CD4-positive, alpha-beta T cell (primary cell): ENCODE measurements at regions not wholly inside any gene's neighbourhood (a gene's known extent, or its start where the extent isn't known, plus 50 kb on each side); places are given as distances from the start of the nearest gene placed in this dataset.

Source experiments
- ATAC-seq: fragments of 200-7000 bp; cut with Tn5 transposase; one replicate; pipeline ENCODE4 v1.10.0; 2022; ENCODE audit warnings: mild to moderate bottlenecking; ENCODE audit not compliant: poor library complexity
- CTCF ChIA-PET: fragments of 350-600 bp; sonication (Branson Sonifier 250); formaldehyde crosslinking; loops from one replicate; lab custom pipeline; 2021; ENCODE audit warnings: antibody characterized with exemption, inconsistent platforms; lab: Charles Lee
- POLR2A ChIA-PET: fragments of 350-600 bp; sonication (Branson Sonifier 250); formaldehyde crosslinking; loops from one replicate; lab custom pipeline; 2021; ENCODE audit warnings: antibody characterized with exemption, inconsistent platforms; lab: Charles Lee
- DNase-seq, 14 experiments: peaks; one replicate each; pipeline ENCODE4 v3.0.0-alpha.2; 2013 to 2020; ENCODE audit warnings: mixed read lengths in 2 of 14
- H3K27ac ChIP-seq, 2 donors: one replicate each; pipeline versions ENCODE4 v1.5.1 to v1.7.0; 2013; ENCODE audit warnings: low read length in 2 of 2, low read depth in 1 of 2, mild to moderate bottlenecking in 1 of 2
- H3K27me3 ChIP-seq, 2 experiments: 1 replicate in 1 of 2; 2 replicates in 1 of 2; pipeline versions ENCODE4 v1.6.1 to v1.7.0; 2013; ENCODE audit warnings: low read length in 2 of 2, control low read depth in 1 of 2, mild to moderate bottlenecking in 1 of 2, moderate library complexity in 1 of 2; ENCODE audit not compliant: insufficient read depth in 2 of 2, control insufficient read depth in 1 of 2
- H3K36me3 ChIP-seq: one replicate; pipeline ENCODE4 v1.6.1; 2013; ENCODE audit warnings: low read length, control low read depth; ENCODE audit not compliant: insufficient read depth
- H3K4me1 ChIP-seq: one replicate; pipeline ENCODE4 v1.6.1; 2013; ENCODE audit warnings: low read length, control low read depth; ENCODE audit not compliant: insufficient read depth
- H3K4me3 ChIP-seq: one replicate; pipeline ENCODE4 v1.5.1; 2013; ENCODE audit warnings: mild to moderate bottlenecking, low read length, moderate library complexity
- H3K9me3 ChIP-seq, 2 experiments: 1 replicate in 1 of 2; 2 replicates in 1 of 2; pipeline versions ENCODE4 v1.6.1 to v1.7.0; 2013; ENCODE audit warnings: low read length in 2 of 2, mild to moderate bottlenecking in 2 of 2, control low read depth in 1 of 2, moderate library complexity in 1 of 2; ENCODE audit not compliant: control insufficient read depth in 1 of 2, insufficient read depth in 1 of 2
- H3K27ac Mint-ChIP-seq: one replicate; pipeline ENCODE4 v1.8.0; 2020; ENCODE audit warnings: mixed read lengths
- H3K27me3 Mint-ChIP-seq: one replicate; pipeline ENCODE4 v1.8.0; 2021; ENCODE audit warnings: mixed read lengths
- H3K36me3 Mint-ChIP-seq: one replicate; pipeline ENCODE4 v1.8.0; 2021; ENCODE audit warnings: low read depth, mixed read lengths
- H3K4me1 Mint-ChIP-seq: one replicate; pipeline ENCODE4 v1.8.0; 2021; ENCODE audit warnings: low read depth, mixed read lengths
- H3K4me3 Mint-ChIP-seq: one replicate; pipeline ENCODE4 v1.8.0; 2020; ENCODE audit warnings: mild to moderate bottlenecking, mixed read lengths
- H3K9me3 Mint-ChIP-seq: one replicate; pipeline ENCODE4 v1.8.0; 2020; ENCODE audit warnings: mixed read lengths
- intact Hi-C, 2 experiments: fragments of 100-400 bp; cut with DNase I in 1 of 2; cut with micrococcal nuclease in 1 of 2; formaldehyde crosslinking; loops; one replicate each; pipeline versions ENCODE4 v1.15.1 to v1.9.0; 2023 to 2025; cut with DNase I, micrococcal nuclease
- TF ChIP-seq, protein P1 (sequence below): fragments of 200-600 bp; IDR thresholded peaks from one replicate; pipeline ENCODE4 v1.8.0; 2022; ENCODE audit warnings: antibody characterized with exemption, mild to moderate bottlenecking

GRCh38 chr11:32508780-32509179 is 73.4 kb upstream of the WT1 start:
- Mint-ChIP-seq H3K4me3 (no peak overlapping the region), H3K9me3 (no peaks in the 10 kb centered on the region), H3K4me1 (no peaks in the 10 kb centered on the region), H3K27me3 (peaks cover 27% of the 10 kb centered on the region), H3K36me3 (no peaks in the 10 kb centered on the region), H3K27ac (no peak overlapping the region)
- no peak overlapping the region for H3K27ac ChIP-seq
- intact Hi-C loops: no loop called here
- no peak for DNase-seq
- H3K36me3 ChIP-seq: no peaks in the 10 kb centered on the region
- H3K4me1 ChIP-seq: no peaks in the 10 kb centered on the region
- ATAC-seq: no peak
- ChIA-PET CTCF (no interaction called here), POLR2A (no interaction called here)
- TF ChIP-seq, protein P1, sequence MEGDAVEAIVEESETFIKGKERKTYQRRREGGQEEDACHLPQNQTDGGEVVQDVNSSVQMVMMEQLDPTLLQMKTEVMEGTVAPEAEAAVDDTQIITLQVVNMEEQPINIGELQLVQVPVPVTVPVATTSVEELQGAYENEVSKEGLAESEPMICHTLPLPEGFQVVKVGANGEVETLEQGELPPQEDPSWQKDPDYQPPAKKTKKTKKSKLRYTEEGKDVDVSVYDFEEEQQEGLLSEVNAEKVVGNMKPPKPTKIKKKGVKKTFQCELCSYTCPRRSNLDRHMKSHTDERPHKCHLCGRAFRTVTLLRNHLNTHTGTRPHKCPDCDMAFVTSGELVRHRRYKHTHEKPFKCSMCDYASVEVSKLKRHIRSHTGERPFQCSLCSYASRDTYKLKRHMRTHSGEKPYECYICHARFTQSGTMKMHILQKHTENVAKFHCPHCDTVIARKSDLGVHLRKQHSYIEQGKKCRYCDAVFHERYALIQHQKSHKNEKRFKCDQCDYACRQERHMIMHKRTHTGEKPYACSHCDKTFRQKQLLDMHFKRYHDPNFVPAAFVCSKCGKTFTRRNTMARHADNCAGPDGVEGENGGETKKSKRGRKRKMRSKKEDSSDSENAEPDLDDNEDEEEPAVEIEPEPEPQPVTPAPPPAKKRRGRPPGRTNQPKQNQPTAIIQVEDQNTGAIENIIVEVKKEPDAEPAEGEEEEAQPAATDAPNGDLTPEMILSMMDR: no peak
- peaks cover 0 to 9% of the 10 kb centered on the region in 2 experiments for H3K27me3 ChIP-seq
- H3K9me3 ChIP-seq: no peaks in the 10 kb centered on the region
- no peak overlapping the region for H3K4me3 ChIP-seq

- TF ChIP-seq, protein P1: no peak
- H3K4me1 Mint-ChIP-seq: no peaks in the 10 kb centered on the region
- Histone ChIP-seq H3K27ac (no peak overlapping the region), H3K36me3 (no peaks in the 10 kb centered on the region), H3K27me3 (peaks cover 0 to 4% of the 10 kb centered on the region in 2 experiments), H3K4me1 (no peaks in the 10 kb centered on the region), H3K4me3 (no peak overlapping the region), H3K9me3 (no peaks in the 10 kb centered on the region)
- H3K9me3 Mint-ChIP-seq: no peaks in the 10 kb centered on the region
- ChIA-PET POLR2A (no interaction called here), CTCF (no interaction called here)
- H3K27me3 Mint-ChIP-seq: no peaks in the 10 kb centered on the region
- no peak overlapping the region for H3K4me3 Mint-ChIP-seq
- no peak overlapping the region for H3K27ac Mint-ChIP-seq
- intact Hi-C loops: no loop called here
- ATAC-seq (no peak), DNase-seq (no peak)
- no peaks in the 10 kb centered on the region for H3K36me3 Mint-ChIP-seq
Observed at GRCh38 chr11:32500001-32500400, 64.7 kb upstream of the WT1 start.

- Mint-ChIP-seq H3K27ac (no peak overlapping the region), H3K4me1 (no peaks in the 10 kb centered on the region), H3K27me3 (no peaks in the 10 kb centered on the region), H3K36me3 (no peaks in the 10 kb centered on the region), H3K9me3 (no peaks in the 10 kb centered on the region), H3K4me3 (no peak overlapping the region)
- no peaks in the 10 kb centered on the region for H3K36me3 ChIP-seq
- ATAC-seq (no peak), DNase-seq (no peak)
- H3K27me3 ChIP-seq: peaks cover 0 to 8% of the 10 kb centered on the region in 2 experiments
- intact Hi-C loops: no loop called here
- H3K4me1 ChIP-seq: no peaks in the 10 kb centered on the region
- H3K4me3 ChIP-seq: no peak overlapping the region
- H3K27ac ChIP-seq: no peak overlapping the region
- H3K9me3 ChIP-seq: no peaks in the 10 kb centered on the region
- TF ChIP-seq, protein P1: no peak
- ChIA-PET POLR2A (no interaction called here), CTCF (no interaction called here)
Observed at GRCh38 chr11:32497951-32498350, 62.6 kb upstream of the WT1 start.
